C4-2B (cell line): ENCODE measurements at regions not wholly inside any gene's neighbourhood (a gene's known extent, or its start where the extent isn't known, plus 50 kb on each side); places are given as distances from the start of the nearest gene placed in this dataset.

Experiments
- CTCF ChIP-seq: fragments of 450-650 bp; conservative IDR thresholded peaks from 2 replicates; pipeline ENCODE4 v1.5.1; 2017; ENCODE audit warnings: mild to moderate bottlenecking
- ZFX ChIP-seq: fragments of 450-650 bp; IDR thresholded peaks from 2 replicates; pipeline ENCODE4 v1.6.1; 2017

GRCh38 chr2:59787095-59787494, 766.4 kb downstream of the BCL11A start:
- TF ChIP-seq CTCF (no peak), ZFX (no peak)
